HepG2 (cell line): ENCODE measurements at regions not wholly inside any gene's neighbourhood (a gene's known extent, or its start where the extent isn't known, plus 50 kb on each side); places are given as distances from the start of the nearest gene placed in this dataset.

ENCODE experiments used
- ARHGAP35 ChIP-seq: sonication (generic); formaldehyde crosslinking; IDR thresholded peaks from 2 replicates; pipeline ENCODE4 v1.9.0; 2022; ENCODE audit warnings: mild to moderate bottlenecking, inconsistent platforms, moderate library complexity, missing genetic modification reagents, borderline replicate concordance
- ARNT ChIP-seq: fragments of 450-650 bp; IDR thresholded peaks from 2 replicates; pipeline ENCODE4 v1.6.1; 2017
- FOSL2 ChIP-seq: sonication (generic); formaldehyde crosslinking; IDR thresholded peaks from 2 replicates; pipeline ENCODE4 v1.4.0; 2020; ENCODE audit warnings: missing genetic modification reagents
- NFE2L2 ChIP-seq: fragments of 150-350 bp; IDR thresholded peaks from 2 replicates; pipeline ENCODE4 v1.6.1; 2014; ENCODE audit warnings: low read length
- NR1H2 ChIP-seq: sonication (generic); formaldehyde crosslinking; IDR thresholded peaks from 2 replicates; pipeline ENCODE4 v1.8.1; 2022; ENCODE audit warnings: low read depth, missing genetic modification reagents, borderline replicate concordance
- POLR2A ChIP-seq, 2 experiments: IDR thresholded peaks; 2 replicates each; pipeline ENCODE4 v1.6.1; 2011; ENCODE audit warnings: low read depth in 2 of 2, low read length in 2 of 2, mild to moderate bottlenecking in 1 of 2, moderate library complexity in 1 of 2; ENCODE audit not compliant: insufficient read depth in 1 of 2
- RFXANK ChIP-seq: IDR thresholded peaks from 2 replicates; pipeline ENCODE4 v1.6.1; 2016
- SIX1 ChIP-seq: sonication (generic); formaldehyde crosslinking; IDR thresholded peaks from 2 replicates; pipeline ENCODE4 v1.4.0; 2020; ENCODE audit warnings: missing genetic modification reagents, borderline replicate concordance
- SNAI1 ChIP-seq: sonication (generic); formaldehyde crosslinking; IDR thresholded peaks from 2 replicates; pipeline ENCODE4 v1.5.0; 2020; ENCODE audit warnings: mild to moderate bottlenecking, missing genetic modification reagents, borderline replicate concordance
- SRY ChIP-seq: sonication (generic); formaldehyde crosslinking; IDR thresholded peaks from 2 replicates; pipeline ENCODE4 v1.8.0; 2022; ENCODE audit warnings: mild to moderate bottlenecking, missing genetic modification reagents
- ZBTB42 ChIP-seq: sonication (generic); formaldehyde crosslinking; IDR thresholded peaks from 2 replicates; pipeline ENCODE4 v1.5.0; 2020; ENCODE audit warnings: mild to moderate bottlenecking, missing genetic modification reagents
- ZNF451 ChIP-seq: sonication (generic); formaldehyde crosslinking; IDR thresholded peaks from 2 replicates; pipeline ENCODE4 v1.5.0; 2020; ENCODE audit warnings: mild to moderate bottlenecking, missing genetic modification reagents
- ZNF547 ChIP-seq: sonication (generic); formaldehyde crosslinking; IDR thresholded peaks from 2 replicates; pipeline ENCODE4 v1.5.1; 2020; ENCODE audit warnings: mild to moderate bottlenecking, missing genetic modification reagents
- ZNF567 ChIP-seq: sonication (generic); formaldehyde crosslinking; IDR thresholded peaks from 2 replicates; pipeline ENCODE4 v1.8.1; 2023; ENCODE audit warnings: mild to moderate bottlenecking, missing genetic modification reagents, borderline replicate concordance
- ZNF570 ChIP-seq: sonication (generic); formaldehyde crosslinking; IDR thresholded peaks from 2 replicates; pipeline ENCODE4 v1.4.0; 2020; ENCODE audit warnings: mild to moderate bottlenecking, missing genetic modification reagents, borderline replicate concordance
- ZNF879 ChIP-seq: sonication (generic); formaldehyde crosslinking; IDR thresholded peaks from 2 replicates; pipeline ENCODE4 v1.8.1; 2023; ENCODE audit warnings: missing genetic modification reagents
- TF ChIP-seq, protein P1 (sequence below): IDR thresholded peaks from 2 replicates; pipeline ENCODE4 v1.4.0; 2020; ENCODE audit warnings: mild to moderate bottlenecking, missing genetic modification reagents
- TF ChIP-seq, protein P2 (sequence below): sonication (generic); formaldehyde crosslinking; IDR thresholded peaks from 2 replicates; pipeline ENCODE4 v1.4.0; 2020; ENCODE audit warnings: mild to moderate bottlenecking, low read depth, missing genetic modification reagents
- TF ChIP-seq, protein P3 (sequence below): sonication (generic); formaldehyde crosslinking; IDR thresholded peaks from 2 replicates; pipeline ENCODE4 v1.8.0; 2022; ENCODE audit warnings: mild to moderate bottlenecking, missing genetic modification reagents, moderate library complexity
- TF ChIP-seq, protein P4 (sequence below): sonication (generic); formaldehyde crosslinking; IDR thresholded peaks from 2 replicates; pipeline ENCODE4 v1.4.0; 2020; ENCODE audit warnings: low read depth, mild to moderate bottlenecking, missing genetic modification reagents

DNA sequence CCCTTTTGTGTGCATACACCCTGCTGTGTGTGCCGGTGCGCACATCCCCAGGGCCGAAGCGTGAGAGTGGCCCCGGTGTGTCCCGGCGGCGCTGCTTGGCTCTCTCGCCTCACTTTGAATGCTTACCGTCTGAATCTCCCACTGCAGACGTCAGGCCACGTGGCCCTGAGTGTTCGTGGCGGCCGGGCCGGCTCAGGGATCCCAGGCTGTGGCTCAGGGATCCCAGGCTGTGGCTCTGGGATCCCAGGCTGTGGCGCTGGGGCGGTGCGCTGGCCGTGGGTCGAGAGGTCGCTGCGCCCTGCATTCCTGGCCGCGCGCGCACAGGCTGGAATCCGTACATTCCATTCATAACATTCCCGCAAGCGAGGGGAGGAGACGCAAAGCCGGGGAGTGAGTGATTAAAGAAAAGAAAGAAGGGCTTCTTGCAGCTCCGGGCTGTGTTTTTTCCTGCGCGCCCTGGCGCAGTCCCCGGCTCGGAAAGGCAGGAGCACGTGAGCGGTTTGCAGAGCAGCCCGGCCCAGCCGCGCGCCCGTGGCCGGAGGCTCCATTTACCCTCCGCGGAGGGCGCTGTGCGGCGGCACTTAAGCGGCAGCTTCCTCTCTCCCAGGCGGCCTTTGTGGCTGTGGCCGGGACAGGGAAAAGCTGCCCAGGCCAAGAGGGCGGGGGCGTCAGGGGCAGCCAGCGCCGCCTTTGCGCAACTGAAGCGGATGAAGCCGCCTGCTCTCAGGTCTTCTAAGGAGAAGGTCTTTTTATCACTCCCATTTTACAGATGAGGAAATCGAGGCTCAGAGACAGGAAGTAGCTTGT lies 87.0 kb upstream of the ALDH1L1 start (continued):
- TF ChIP-seq, protein P1, sequence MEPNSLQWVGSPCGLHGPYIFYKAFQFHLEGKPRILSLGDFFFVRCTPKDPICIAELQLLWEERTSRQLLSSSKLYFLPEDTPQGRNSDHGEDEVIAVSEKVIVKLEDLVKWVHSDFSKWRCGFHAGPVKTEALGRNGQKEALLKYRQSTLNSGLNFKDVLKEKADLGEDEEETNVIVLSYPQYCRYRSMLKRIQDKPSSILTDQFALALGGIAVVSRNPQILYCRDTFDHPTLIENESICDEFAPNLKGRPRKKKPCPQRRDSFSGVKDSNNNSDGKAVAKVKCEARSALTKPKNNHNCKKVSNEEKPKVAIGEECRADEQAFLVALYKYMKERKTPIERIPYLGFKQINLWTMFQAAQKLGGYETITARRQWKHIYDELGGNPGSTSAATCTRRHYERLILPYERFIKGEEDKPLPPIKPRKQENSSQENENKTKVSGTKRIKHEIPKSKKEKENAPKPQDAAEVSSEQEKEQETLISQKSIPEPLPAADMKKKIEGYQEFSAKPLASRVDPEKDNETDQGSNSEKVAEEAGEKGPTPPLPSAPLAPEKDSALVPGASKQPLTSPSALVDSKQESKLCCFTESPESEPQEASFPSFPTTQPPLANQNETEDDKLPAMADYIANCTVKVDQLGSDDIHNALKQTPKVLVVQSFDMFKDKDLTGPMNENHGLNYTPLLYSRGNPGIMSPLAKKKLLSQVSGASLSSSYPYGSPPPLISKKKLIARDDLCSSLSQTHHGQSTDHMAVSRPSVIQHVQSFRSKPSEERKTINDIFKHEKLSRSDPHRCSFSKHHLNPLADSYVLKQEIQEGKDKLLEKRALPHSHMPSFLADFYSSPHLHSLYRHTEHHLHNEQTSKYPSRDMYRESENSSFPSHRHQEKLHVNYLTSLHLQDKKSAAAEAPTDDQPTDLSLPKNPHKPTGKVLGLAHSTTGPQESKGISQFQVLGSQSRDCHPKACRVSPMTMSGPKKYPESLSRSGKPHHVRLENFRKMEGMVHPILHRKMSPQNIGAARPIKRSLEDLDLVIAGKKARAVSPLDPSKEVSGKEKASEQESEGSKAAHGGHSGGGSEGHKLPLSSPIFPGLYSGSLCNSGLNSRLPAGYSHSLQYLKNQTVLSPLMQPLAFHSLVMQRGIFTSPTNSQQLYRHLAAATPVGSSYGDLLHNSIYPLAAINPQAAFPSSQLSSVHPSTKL (CRISPR knock-in tag), result peak; percentile 84
- TF ChIP-seq FOSL2 (CRISPR knock-in tag), result no peak
- TF ChIP-seq ZNF567 (CRISPR knock-in tag), result 0 out of 2 replicates have a peak, but pooled peaks have one; percentile 56
- TF ChIP-seq ZNF570, result no peak
- TF ChIP-seq ARNT, result no peak
- TF ChIP-seq, protein P2, sequence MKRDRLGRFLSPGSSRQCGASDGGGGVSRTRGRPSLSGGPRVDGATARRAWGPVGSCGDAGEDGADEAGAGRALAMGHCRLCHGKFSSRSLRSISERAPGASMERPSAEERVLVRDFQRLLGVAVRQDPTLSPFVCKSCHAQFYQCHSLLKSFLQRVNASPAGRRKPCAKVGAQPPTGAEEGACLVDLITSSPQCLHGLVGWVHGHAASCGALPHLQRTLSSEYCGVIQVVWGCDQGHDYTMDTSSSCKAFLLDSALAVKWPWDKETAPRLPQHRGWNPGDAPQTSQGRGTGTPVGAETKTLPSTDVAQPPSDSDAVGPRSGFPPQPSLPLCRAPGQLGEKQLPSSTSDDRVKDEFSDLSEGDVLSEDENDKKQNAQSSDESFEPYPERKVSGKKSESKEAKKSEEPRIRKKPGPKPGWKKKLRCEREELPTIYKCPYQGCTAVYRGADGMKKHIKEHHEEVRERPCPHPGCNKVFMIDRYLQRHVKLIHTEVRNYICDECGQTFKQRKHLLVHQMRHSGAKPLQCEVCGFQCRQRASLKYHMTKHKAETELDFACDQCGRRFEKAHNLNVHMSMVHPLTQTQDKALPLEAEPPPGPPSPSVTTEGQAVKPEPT (CRISPR knock-in tag), result no peak
- TF ChIP-seq ARHGAP35, result no peak; the same call in 1 of the 2 replicates
- no peak for TF ChIP-seq SIX1
- TF ChIP-seq, protein P3, sequence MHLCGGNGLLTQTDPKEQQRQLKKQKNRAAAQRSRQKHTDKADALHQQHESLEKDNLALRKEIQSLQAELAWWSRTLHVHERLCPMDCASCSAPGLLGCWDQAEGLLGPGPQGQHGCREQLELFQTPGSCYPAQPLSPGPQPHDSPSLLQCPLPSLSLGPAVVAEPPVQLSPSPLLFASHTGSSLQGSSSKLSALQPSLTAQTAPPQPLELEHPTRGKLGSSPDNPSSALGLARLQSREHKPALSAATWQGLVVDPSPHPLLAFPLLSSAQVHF (CRISPR knock-in tag), result no peak
- peak in 1 of 2 experiments; percentile 52; a peak in 2 of 4 replicates for TF ChIP-seq POLR2A (IDR thresholded peaks at IDR 0.05; ENCODE audit: insufficient read depth in 1 of 2, low read depth in 2 of 2, low read length in 2 of 2)
- peak; percentile 49; the same call in 1 of the 2 replicates for TF ChIP-seq ZNF451
- no peak for TF ChIP-seq NR1H2
- TF ChIP-seq ZBTB42 (CRISPR knock-in tag), result no peak
- no peak for TF ChIP-seq NFE2L2
- TF ChIP-seq RFXANK, result 0 out of 2 replicates have a peak, but pooled peaks have one; percentile 22
- no peak for TF ChIP-seq SRY
- peak; percentile 51; the same call in 1 of the 2 replicates for TF ChIP-seq ZNF547 (CRISPR knock-in tag)
- TF ChIP-seq, protein P4, sequence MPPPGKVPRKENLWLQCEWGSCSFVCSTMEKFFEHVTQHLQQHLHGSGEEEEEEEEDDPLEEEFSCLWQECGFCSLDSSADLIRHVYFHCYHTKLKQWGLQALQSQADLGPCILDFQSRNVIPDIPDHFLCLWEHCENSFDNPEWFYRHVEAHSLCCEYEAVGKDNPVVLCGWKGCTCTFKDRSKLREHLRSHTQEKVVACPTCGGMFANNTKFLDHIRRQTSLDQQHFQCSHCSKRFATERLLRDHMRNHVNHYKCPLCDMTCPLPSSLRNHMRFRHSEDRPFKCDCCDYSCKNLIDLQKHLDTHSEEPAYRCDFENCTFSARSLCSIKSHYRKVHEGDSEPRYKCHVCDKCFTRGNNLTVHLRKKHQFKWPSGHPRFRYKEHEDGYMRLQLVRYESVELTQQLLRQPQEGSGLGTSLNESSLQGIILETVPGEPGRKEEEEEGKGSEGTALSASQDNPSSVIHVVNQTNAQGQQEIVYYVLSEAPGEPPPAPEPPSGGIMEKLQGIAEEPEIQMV (CRISPR knock-in tag), result no peak
- TF ChIP-seq SNAI1, result no peak; the same call in 1 of the 2 replicates
- TF ChIP-seq ZNF879 (CRISPR knock-in tag), result no peak
